Thymus (tissue), 11 donors: ENCODE measurements at regions not wholly inside any gene's neighbourhood (a gene's known extent, or its start where the extent isn't known, plus 50 kb on each side); places are given as distances from the start of the nearest gene placed in this dataset.

Experiments
- DNase-seq, 9 donors: peaks; one replicate each; pipeline ENCODE4 v3.0.0-alpha.2; 2013; ENCODE audit warnings: low spot score in 9 of 9, low read depth in 6 of 9, missing footprints in 1 of 9
- H3K27ac ChIP-seq, 2 donors: one replicate each; pipeline ENCODE4 v1.5.1; 2013; ENCODE audit warnings: control low read depth in 1 of 2, low read depth in 1 of 2, low read length in 1 of 2, mild to moderate bottlenecking in 1 of 2, moderate library complexity in 1 of 2
- H3K27me3 ChIP-seq, 2 donors: one replicate each; pipeline ENCODE4 v1.5.1; 2013; ENCODE audit warnings: low read length in 1 of 2; ENCODE audit not compliant: control insufficient read depth in 2 of 2, insufficient read depth in 1 of 2
- H3K36me3 ChIP-seq, 2 donors: one replicate each; pipeline ENCODE4 v1.5.1; 2013; ENCODE audit warnings: low read length in 1 of 2, mild to moderate bottlenecking in 1 of 2, moderate library complexity in 1 of 2; ENCODE audit not compliant: control insufficient read depth in 2 of 2, insufficient read depth in 2 of 2
- H3K4me1 ChIP-seq, 2 donors: one replicate each; pipeline ENCODE4 v1.5.1; 2013; ENCODE audit warnings: low read length in 2 of 2; ENCODE audit not compliant: control insufficient read depth in 2 of 2, insufficient read depth in 2 of 2
- H3K4me3 ChIP-seq, 2 donors: one replicate each; pipeline ENCODE4 v1.5.1; 2013; ENCODE audit warnings: low read length in 2 of 2, control low read depth in 1 of 2, mild to moderate bottlenecking in 1 of 2
- H3K9me3 ChIP-seq, 2 donors: one replicate each; pipeline ENCODE4 v1.5.1; 2013; ENCODE audit warnings: low read length in 1 of 2, mild to moderate bottlenecking in 1 of 2; ENCODE audit not compliant: control insufficient read depth in 2 of 2, insufficient read depth in 1 of 2
- WGBS: extraction: QIAGEN DNeasy Blood & Tissue Kit; methylation state at CpG from one replicate; pipeline ENCODE4 v1.1.7; 2013; 5-methylcytosine and 5-hydroxymethylcytosine counted together
- donor health status: healthy.

- 82% methylated on average over 3 of the region's 3 CpGs for WGBS
- no peak overlapping the region for H3K27ac ChIP-seq
- DNase-seq, result no peak
Observed at GRCh38 chr2:19690429-19690828, 211.4 kb downstream of the TTC32 start.

DNA sequence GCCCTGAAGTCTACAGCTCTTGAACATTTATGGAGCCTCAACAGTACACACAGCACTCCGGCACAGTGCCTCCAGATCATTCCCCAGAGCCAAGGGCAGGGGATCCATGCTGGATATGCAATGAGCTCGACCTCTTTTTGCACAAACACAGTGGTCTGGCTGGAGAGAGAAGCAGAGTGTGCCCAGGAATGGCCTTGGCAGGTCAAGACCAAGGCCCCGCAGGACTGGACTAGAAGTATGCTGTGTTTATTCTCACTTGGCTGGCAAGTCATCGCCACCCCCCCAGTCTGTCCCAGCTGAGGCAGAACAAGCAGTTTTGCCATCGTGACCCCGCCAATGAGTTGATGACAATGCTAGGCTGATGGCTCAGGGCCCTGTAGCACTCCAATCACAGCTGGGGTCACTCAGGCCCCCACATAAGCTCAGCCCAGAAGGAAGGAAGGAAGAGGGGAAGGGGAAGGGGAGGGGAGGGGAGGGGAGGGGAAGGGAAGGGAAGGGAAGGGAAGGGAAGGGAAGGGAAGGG lies 212.1 kb downstream of the TTC32 start:
- Histone ChIP-seq H3K4me1 (no peaks in the 10 kb centered on the region), H3K36me3 (no peaks in the 10 kb centered on the region), H3K27ac (no peak overlapping the region), H3K27me3 (no peaks in the 10 kb centered on the region), H3K9me3 (no peaks in the 10 kb centered on the region), H3K4me3 (no peak overlapping the region)
- DNase-seq, result no peak
- 86% methylated on average over 6 of the region's 6 CpGs for WGBS

More at GRCh38 chr2:19690429-19690828, 211.4 kb downstream of the TTC32 start:
- no peaks in the 10 kb centered on the region for H3K27me3 ChIP-seq
- H3K4me3 ChIP-seq, result no peak overlapping the region
- no peaks in the 10 kb centered on the region for H3K36me3 ChIP-seq
- H3K4me1 ChIP-seq, result no peaks in the 10 kb centered on the region
- no peaks in the 10 kb centered on the region for H3K9me3 ChIP-seq

DNA sequence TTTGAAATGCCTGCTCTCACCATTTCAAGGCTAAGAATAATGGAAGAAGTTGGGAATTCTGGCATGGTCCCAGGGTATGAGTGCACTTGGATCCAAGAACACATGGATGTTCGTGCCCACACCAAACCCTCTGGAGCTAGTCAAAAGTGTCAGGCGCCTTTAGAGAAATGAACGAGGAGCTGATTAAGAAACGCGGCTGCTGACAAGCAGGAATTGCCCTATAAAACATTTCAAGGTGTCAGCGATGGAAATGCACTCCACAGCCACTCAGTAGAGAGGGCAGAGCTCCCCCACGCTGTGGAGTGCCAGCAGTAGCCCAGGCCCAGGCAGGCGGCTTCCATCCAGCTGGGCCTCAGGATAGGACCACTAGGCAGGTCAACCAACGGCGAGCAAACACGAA lies 213.7 kb downstream of the TTC32 start:
- H3K9me3 ChIP-seq, result no peaks in the 10 kb centered on the region
- DNase-seq, result no peak
- WGBS, result 92% methylated on average over 11 of the region's 11 CpGs
- no peaks in the 10 kb centered on the region for H3K27me3 ChIP-seq
- H3K4me1 ChIP-seq, result no peaks in the 10 kb centered on the region
- H3K27ac ChIP-seq, result no peak overlapping the region
- H3K36me3 ChIP-seq, result no peaks in the 10 kb centered on the region
- no peak overlapping the region for H3K4me3 ChIP-seq

- WGBS, result 85% methylated on average over 2 of the region's 2 CpGs
- no peak for DNase-seq
- Histone ChIP-seq H3K4me1 (no peaks in the 10 kb centered on the region), H3K9me3 (no peaks in the 10 kb centered on the region), H3K27me3 (no peaks in the 10 kb centered on the region), H3K4me3 (no peak overlapping the region), H3K36me3 (no peaks in the 10 kb centered on the region), H3K27ac (no peak overlapping the region)
Observed at GRCh38 chr2:19687017-19687659, 214.6 kb downstream of the TTC32 start.

DNA sequence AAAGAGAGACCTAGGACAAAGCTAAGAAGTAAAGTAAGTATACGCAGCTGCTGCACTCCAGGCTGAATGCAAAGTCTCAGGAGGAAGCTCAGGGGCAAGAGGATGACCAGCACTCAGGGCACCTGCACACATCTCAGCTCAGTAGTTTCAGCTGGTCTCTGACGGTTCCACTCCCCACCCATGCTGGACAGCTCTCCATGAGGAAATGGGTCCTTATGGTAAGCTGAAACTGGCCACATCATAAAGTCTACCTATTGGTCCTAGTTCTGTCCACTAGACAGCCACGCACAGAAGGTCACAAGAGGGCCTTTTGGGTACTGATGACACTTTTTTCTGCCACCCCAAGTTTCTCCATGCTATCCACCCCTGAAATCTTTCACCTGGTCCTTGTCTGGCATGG lies 215.3 kb downstream of the TTC32 start:
- no peaks in the 10 kb centered on the region for H3K9me3 ChIP-seq
- 56% methylated on average over 3 of the region's 3 CpGs for WGBS
- DNase-seq, result no peak
- H3K4me3 ChIP-seq, result no peak overlapping the region
- H3K27me3 ChIP-seq, result no peaks in the 10 kb centered on the region
- no peaks in the 10 kb centered on the region for H3K4me1 ChIP-seq
- no peaks in the 10 kb centered on the region for H3K36me3 ChIP-seq
- no peak overlapping the region for H3K27ac ChIP-seq

GRCh38 chr2:19685731-19686130 lies 216.1 kb downstream of the TTC32 start:
- no peaks in the 10 kb centered on the region for H3K4me1 ChIP-seq
- no peak overlapping the region for H3K4me3 ChIP-seq
- no peaks in the 10 kb centered on the region for H3K27me3 ChIP-seq
- DNase-seq, result no peak
- H3K36me3 ChIP-seq, result no peaks in the 10 kb centered on the region
- H3K9me3 ChIP-seq, result no peaks in the 10 kb centered on the region
- WGBS, result 94% methylated on average over 1 of the region's 1 CpG
- no peak overlapping the region for H3K27ac ChIP-seq

GRCh38 chr2:19684516-19684915 lies 217.3 kb downstream of the TTC32 start:
- Histone ChIP-seq H3K4me3 (no peak overlapping the region), H3K27ac (no peak overlapping the region), H3K9me3 (no peaks in the 10 kb centered on the region), H3K36me3 (no peaks in the 10 kb centered on the region), H3K4me1 (no peaks in the 10 kb centered on the region), H3K27me3 (no peaks in the 10 kb centered on the region)
- DNase-seq, result no peak
- 90% methylated on average over 7 of the region's 7 CpGs for WGBS

- no peaks in the 10 kb centered on the region for H3K9me3 ChIP-seq
- DNase-seq, result no peak
- no peak overlapping the region for H3K4me3 ChIP-seq
- no peak overlapping the region for H3K27ac ChIP-seq
- no peaks in the 10 kb centered on the region for H3K36me3 ChIP-seq
- no peaks in the 10 kb centered on the region for H3K4me1 ChIP-seq
- no peaks in the 10 kb centered on the region for H3K27me3 ChIP-seq
Observed at GRCh38 chr2:19683556-19683955, 218.2 kb downstream of the TTC32 start.

DNA sequence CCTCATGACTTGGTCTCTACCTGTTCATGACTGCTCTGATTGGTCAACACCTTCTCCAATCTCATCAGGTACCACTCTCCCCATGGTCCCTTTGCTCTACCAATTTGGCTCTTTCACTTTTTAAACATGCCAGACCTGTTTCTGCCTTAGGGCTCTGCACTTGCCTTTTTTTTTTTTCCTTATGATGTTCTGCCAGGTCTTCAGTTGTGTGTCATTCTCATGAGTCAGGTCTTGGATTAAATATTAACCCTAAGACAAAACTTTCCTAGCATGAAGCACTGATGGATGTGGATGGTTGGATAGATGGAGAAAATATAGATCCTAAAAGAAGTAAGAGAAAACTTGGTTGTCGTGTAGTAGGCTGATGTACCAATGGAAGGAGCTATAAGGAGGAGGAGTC lies 219.3 kb downstream of the TTC32 start:
- no peak for DNase-seq
- Histone ChIP-seq H3K9me3 (no peaks in the 10 kb centered on the region), H3K4me1 (no peaks in the 10 kb centered on the region), H3K36me3 (no peaks in the 10 kb centered on the region), H3K27ac (no peak overlapping the region), H3K27me3 (no peaks in the 10 kb centered on the region), H3K4me3 (no peak overlapping the region)
- 91% methylated on average over 1 of the region's 1 CpG for WGBS
